ENCODE measurements at regions not wholly inside any gene's neighbourhood (a gene's known extent, or its start where the extent isn't known, plus 50 kb on each side); places are given as distances from the start of the nearest gene placed in this dataset.

GRCh38 chr18:6648581-6648980 lies 80.9 kb upstream of the ARHGAP28 start:
- TF ChIP-seq JUND (IDR thresholded peaks at IDR 0.05) = no peak
- 45% methylated on average over 1 of the region's 1 CpG for WGBS
- DNase-seq (ENCODE audit: low spot score) = no peak
- H3K4me1 ChIP-seq (ENCODE audit: control insufficient read depth in 4 of 4, insufficient read depth in 4 of 4, low read length in 3 of 4) = no peaks in the 10 kb centered on the region
- no peak overlapping the region for H3K9ac ChIP-seq (ENCODE audit: low read depth in 1 of 2, low read length in 2 of 2)
- H3K9me3 ChIP-seq (ENCODE audit: control insufficient read depth in 4 of 4, low read length in 3 of 4) = no peaks in the 10 kb centered on the region
- no peaks in the 10 kb centered on the region for H3K36me3 ChIP-seq (ENCODE audit: control insufficient read depth in 4 of 4, insufficient read depth in 3 of 4, low read depth in 1 of 4, low read length in 3 of 4)
- no peak overlapping the region for H3K27ac ChIP-seq (ENCODE audit: low read depth in 1 of 2, low read length in 2 of 2)
- peaks cover 0 to 2% (median 0%) of the 10 kb centered on the region in 4 donors for H3K27me3 ChIP-seq (ENCODE audit: control insufficient read depth in 4 of 4, insufficient read depth in 4 of 4, low read length in 3 of 4)
- no peak overlapping the region for H3K4me3 ChIP-seq (ENCODE audit: low read depth in 1 of 3, low read length in 3 of 3)

- H3K4me3 ChIP-seq (ENCODE audit: low read depth in 1 of 3, low read length in 3 of 3) = no peak overlapping the region
- no peak overlapping the region for H3K9ac ChIP-seq (ENCODE audit: low read depth in 1 of 2, low read length in 2 of 2)
- H3K9me3 ChIP-seq (ENCODE audit: control insufficient read depth in 4 of 4, low read length in 3 of 4) = no peaks in the 10 kb centered on the region
- DNase-seq (ENCODE audit: low spot score) = no peak
- no peak overlapping the region for H3K27ac ChIP-seq (ENCODE audit: low read depth in 1 of 2, low read length in 2 of 2)
- peaks cover 0 to 2% (median 0%) of the 10 kb centered on the region in 4 donors for H3K27me3 ChIP-seq (ENCODE audit: control insufficient read depth in 4 of 4, insufficient read depth in 4 of 4, low read length in 3 of 4)
- H3K4me1 ChIP-seq (ENCODE audit: control insufficient read depth in 4 of 4, insufficient read depth in 4 of 4, low read length in 3 of 4) = no peaks in the 10 kb centered on the region
- no peak for TF ChIP-seq FOXA2 (IDR thresholded peaks at IDR 0.05)
- TF ChIP-seq FOXA1 (IDR thresholded peaks at IDR 0.05) = no peak
- TF ChIP-seq ZBTB33 (IDR thresholded peaks at IDR 0.05) = no peak
- no peak for TF ChIP-seq REST (IDR thresholded peaks at IDR 0.05)
- TF ChIP-seq RAD21 (IDR thresholded peaks at IDR 0.05) = no peak
- no peak for TF ChIP-seq TAF1 (conservative IDR thresholded peaks at IDR 0.05)
- no peak for TF ChIP-seq CTCF (IDR thresholded peaks at IDR 0.05; ENCODE audit: low read depth, low read length, missing input control)
- TF ChIP-seq HNF4A (conservative IDR thresholded peaks at IDR 0.05) = no peak
- TF ChIP-seq JUND (IDR thresholded peaks at IDR 0.05) = no peak
- 57% methylated on average over 3 of the region's 3 CpGs for WGBS
- H3K36me3 ChIP-seq (ENCODE audit: control insufficient read depth in 4 of 4, insufficient read depth in 3 of 4, low read depth in 1 of 4, low read length in 3 of 4) = no peaks in the 10 kb centered on the region
Measured at GRCh38 chr18:6649421-6650126, 79.9 kb upstream of the ARHGAP28 start.

GRCh38 chr18:6650127-6650507 lies 79.4 kb upstream of the ARHGAP28 start:
- no peak for DNase-seq (ENCODE audit: low spot score)
- Histone ChIP-seq H3K4me3 (ENCODE audit: low read depth in 1 of 3, low read length in 3 of 3) (no peak overlapping the region), H3K36me3 (ENCODE audit: control insufficient read depth in 4 of 4, insufficient read depth in 3 of 4, low read depth in 1 of 4, low read length in 3 of 4) (no peaks in the 10 kb centered on the region), H3K4me1 (ENCODE audit: control insufficient read depth in 4 of 4, insufficient read depth in 4 of 4, low read length in 3 of 4) (no peaks in the 10 kb centered on the region), H3K27ac (ENCODE audit: low read depth in 1 of 2, low read length in 2 of 2) (no peak overlapping the region), H3K9me3 (ENCODE audit: control insufficient read depth in 4 of 4, low read length in 3 of 4) (no peaks in the 10 kb centered on the region), H3K27me3 (ENCODE audit: control insufficient read depth in 4 of 4, insufficient read depth in 4 of 4, low read length in 3 of 4) (peaks cover 0 to 2% (median 0%) of the 10 kb centered on the region in 4 donors), H3K9ac (ENCODE audit: low read depth in 1 of 2, low read length in 2 of 2) (no peak overlapping the region)
- WGBS = 51% methylated on average over 3 of the region's 3 CpGs
- TF ChIP-seq HNF4A (conservative IDR thresholded peaks at IDR 0.05) = no peak
- TF ChIP-seq JUND (IDR thresholded peaks at IDR 0.05) = no peak
- no peak for TF ChIP-seq SP1 (IDR thresholded peaks at IDR 0.05)
- no peak for TF ChIP-seq RXRA (IDR thresholded peaks at IDR 0.05)
- TF ChIP-seq GABPA (IDR thresholded peaks at IDR 0.05 in 1 of 2, conservative IDR thresholded peaks at IDR 0.05 in 1 of 2) = no peak
- no peak for TF ChIP-seq FOXA2 (IDR thresholded peaks at IDR 0.05)
- no peak for TF ChIP-seq NR2F2 (IDR thresholded peaks at IDR 0.05)
- TF ChIP-seq CTCF (IDR thresholded peaks at IDR 0.05; ENCODE audit: low read depth, low read length, missing input control) = no peak
- no peak for TF ChIP-seq ZBTB33 (IDR thresholded peaks at IDR 0.05)
- TF ChIP-seq FOXA1 (IDR thresholded peaks at IDR 0.05) = no peak
- no peak for TF ChIP-seq RAD21 (IDR thresholded peaks at IDR 0.05)
